H9 (cell line): ENCODE measurements at regions not wholly inside any gene's neighbourhood (a gene's known extent, or its start where the extent isn't known, plus 50 kb on each side); places are given as distances from the start of the nearest gene placed in this dataset.

Experiments
- DNase-seq: peaks from one replicate; pipeline ENCODE4 v3.0.0-alpha.2; 2017
- H2AFZ ChIP-seq: one replicate; pipeline ENCODE4 v1.6.1; 2013; ENCODE audit warnings: mild to moderate bottlenecking, low read length, control low read depth, moderate library complexity
- H2AK5ac ChIP-seq: 2 replicates; pipeline ENCODE4 v1.6.1; 2013; ENCODE audit warnings: low read length, control low read depth, mixed read lengths; ENCODE audit not compliant: insufficient read length
- H2BK120ac ChIP-seq: one replicate; pipeline ENCODE4 v1.6.1; 2013; ENCODE audit warnings: low read depth, mild to moderate bottlenecking, low read length, control low read depth, inconsistent platforms; ENCODE audit not compliant: poor library complexity, severe bottlenecking
- H2BK12ac ChIP-seq: 2 replicates; pipeline ENCODE4 v1.6.1; 2013; ENCODE audit warnings: low read length, control low read depth, mixed read lengths, low read depth; ENCODE audit not compliant: insufficient read length
- H2BK15ac ChIP-seq: 2 replicates; pipeline ENCODE4 v1.6.1; 2013; ENCODE audit warnings: low read depth, low read length, control low read depth
- H2BK20ac ChIP-seq: one replicate; pipeline ENCODE4 v1.6.1; 2013; ENCODE audit warnings: low read depth, mild to moderate bottlenecking, low read length, control low read depth, inconsistent platforms; ENCODE audit not compliant: poor library complexity, severe bottlenecking
- H2BK5ac ChIP-seq: 2 replicates; pipeline ENCODE4 v1.6.1; 2013; ENCODE audit warnings: low read length, control low read depth, mixed read lengths; ENCODE audit not compliant: insufficient read length
- H3K14ac ChIP-seq: 2 replicates; pipeline ENCODE4 v1.6.1; 2013; ENCODE audit warnings: low read length, control low read depth; ENCODE audit not compliant: insufficient read depth
- H3K18ac ChIP-seq: 2 replicates; pipeline ENCODE4 v1.6.1; 2013; ENCODE audit warnings: low read depth, mild to moderate bottlenecking, mixed read lengths, low read length, control low read depth; ENCODE audit not compliant: insufficient read length
- H3K23ac ChIP-seq: 2 replicates; pipeline ENCODE4 v1.6.1; 2013; ENCODE audit warnings: low read length, control low read depth, mixed read lengths, low read depth; ENCODE audit not compliant: insufficient read length
- H3K23me2 ChIP-seq: 2 replicates; pipeline ENCODE4 v1.6.1; 2013; ENCODE audit warnings: low read depth, mild to moderate bottlenecking, mixed read lengths, low read length, control low read depth; ENCODE audit not compliant: insufficient read length, poor library complexity, severe bottlenecking
- H3K27ac ChIP-seq: 2 replicates; pipeline ENCODE4 v1.5.1; 2013; ENCODE audit warnings: low read length, control low read depth, mixed read lengths, low read depth; ENCODE audit not compliant: insufficient read length
- H3K27me3 ChIP-seq: 2 replicates; pipeline ENCODE4 v1.6.1; 2013; ENCODE audit warnings: low read length, control low read depth, inconsistent platforms; ENCODE audit not compliant: insufficient read depth
- H3K4ac ChIP-seq: 2 replicates; pipeline ENCODE4 v1.6.1; 2013; ENCODE audit warnings: low read depth, mild to moderate bottlenecking, control low read depth, inconsistent platforms, low read length, moderate library complexity
- H3K4me1 ChIP-seq: 2 replicates; pipeline ENCODE4 v1.6.1; 2013; ENCODE audit warnings: low read length, control low read depth, inconsistent platforms; ENCODE audit not compliant: insufficient read depth
- H3K4me2 ChIP-seq: 2 replicates; pipeline ENCODE4 v1.6.1; 2013; ENCODE audit warnings: low read length, control low read depth, mixed read lengths; ENCODE audit not compliant: insufficient read length, insufficient read depth
- H3K56ac ChIP-seq: 2 replicates; pipeline ENCODE4 v1.6.1; 2013; ENCODE audit warnings: low read depth, mild to moderate bottlenecking, mixed read lengths, low read length, control low read depth; ENCODE audit not compliant: insufficient read length
- H3K79me1 ChIP-seq: 2 replicates; pipeline ENCODE4 v1.6.1; 2013; ENCODE audit warnings: low read depth, mild to moderate bottlenecking, moderate library complexity, low read length, control low read depth, inconsistent platforms; ENCODE audit not compliant: insufficient read depth, poor library complexity, severe bottlenecking
- H3K79me2 ChIP-seq: 2 replicates; pipeline ENCODE4 v1.6.1; 2013; ENCODE audit warnings: low read length, control low read depth, inconsistent platforms; ENCODE audit not compliant: insufficient read depth
- H3K9ac ChIP-seq: 2 replicates; pipeline ENCODE4 v1.6.1; 2013; ENCODE audit warnings: low read length, control low read depth, mixed read lengths; ENCODE audit not compliant: insufficient read length; ENCODE audit errors: extremely low read depth
- H3K9me3 ChIP-seq: one replicate; pipeline ENCODE4 v1.6.1; 2013; ENCODE audit warnings: low read depth, low read length, inconsistent platforms; ENCODE audit not compliant: control insufficient read depth
- H3T11ph ChIP-seq: one replicate; pipeline ENCODE4 v1.6.1; 2013; ENCODE audit warnings: mild to moderate bottlenecking, low read length, control low read depth, inconsistent platforms
- H4K20me1 ChIP-seq: one replicate; pipeline ENCODE4 v1.6.1; 2013; ENCODE audit not compliant: control insufficient read depth, insufficient read length, insufficient read depth
- H4K5ac ChIP-seq: 2 replicates; pipeline ENCODE4 v1.6.1; 2013; ENCODE audit warnings: low read depth, mild to moderate bottlenecking, mixed read lengths, low read length, control low read depth; ENCODE audit not compliant: insufficient read length
- H4K8ac ChIP-seq: replicated peaks from 2 replicates; pipeline ENCODE4 v1.6.1; 2013; ENCODE audit warnings: low read length, control low read depth, mixed read lengths, low read depth; ENCODE audit not compliant: insufficient read length
- H4K91ac ChIP-seq: 2 replicates; pipeline ENCODE4 v1.6.1; 2013; ENCODE audit warnings: low read depth, mild to moderate bottlenecking, moderate library complexity, mixed read lengths, low read length, control low read depth; ENCODE audit not compliant: insufficient read length
- H3K27ac Mint-ChIP-seq, 3 experiments: 2 replicates in 2 of 3; 3 replicates in 1 of 3; pipeline ENCODE4 v1.8.0; 2020 to 2021; ENCODE audit warnings: mixed read lengths in 3 of 3, mild to moderate bottlenecking in 1 of 3, moderate library complexity in 1 of 3
- H3K27me3 Mint-ChIP-seq: 2 replicates; pipeline ENCODE4 v1.8.0; 2021; ENCODE audit warnings: low read depth, mild to moderate bottlenecking, moderate library complexity, mixed read lengths
- H3K36me3 Mint-ChIP-seq, 3 experiments: 2 replicates in 2 of 3; 3 replicates in 1 of 3; pipeline ENCODE4 v1.8.0; 2020 to 2021; ENCODE audit warnings: low read depth in 3 of 3, mixed read lengths in 3 of 3; ENCODE audit not compliant: insufficient read depth in 1 of 3
- H3K4me1 Mint-ChIP-seq, 2 experiments: 2 replicates each; pipeline ENCODE4 v1.8.0; 2020; ENCODE audit warnings: mixed read lengths in 2 of 2
- H3K4me3 Mint-ChIP-seq, 2 experiments: 2 replicates in 1 of 2; 3 replicates in 1 of 2; pipeline ENCODE4 v1.8.0; 2020 to 2021; ENCODE audit warnings: mild to moderate bottlenecking in 2 of 2, mixed read lengths in 2 of 2, moderate library complexity in 1 of 2
- H3K9me3 Mint-ChIP-seq, 2 experiments: 2 replicates in 1 of 2; 3 replicates in 1 of 2; pipeline ENCODE4 v1.8.0; 2020; ENCODE audit warnings: mild to moderate bottlenecking in 2 of 2, mixed read lengths in 2 of 2, moderate library complexity in 1 of 2
- WGBS: extraction: QIAGEN DNeasy Blood & Tissue Kit; methylation state at CpG from one replicate; pipeline ENCODE4 v1.1.7; 2013; ENCODE audit warnings: missing lambda C conversion rate, low lambda C conversion rate, mixed read lengths; ENCODE audit not compliant: insufficient read length; ENCODE audit errors: extremely low coverage; 5-methylcytosine and 5-hydroxymethylcytosine counted together
- TF ChIP-seq, protein P1 (sequence below): fragments of 200-600 bp; sonication (generic); conservative IDR thresholded peaks from 3 replicates; pipeline ENCODE4 v1.8.0; 2021; ENCODE audit warnings: antibody characterized with exemption, mild to moderate bottlenecking

DNA sequence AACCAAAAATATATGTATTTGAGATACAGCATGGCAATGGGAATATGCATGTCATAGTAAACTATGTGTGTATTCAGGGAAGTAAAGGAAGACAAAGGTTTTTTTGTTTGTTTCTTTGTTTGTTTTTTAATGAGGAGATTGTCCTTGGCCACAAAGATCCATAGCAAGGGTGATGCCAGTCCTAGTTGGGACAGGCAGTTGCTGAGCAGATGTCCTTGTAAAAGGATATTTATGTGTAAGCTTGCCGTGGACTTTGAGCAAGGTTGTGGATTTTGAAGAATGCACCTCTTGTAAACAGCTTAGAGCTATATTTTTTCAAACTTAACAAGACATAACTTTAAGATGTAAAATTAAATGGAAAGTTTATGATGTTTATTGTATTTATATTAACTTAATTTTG, 69.9 kb upstream of the GABRE start:
- Histone ChIP-seq H3K23me2 (no peaks in the 10 kb centered on the region), H4K91ac (no peak overlapping the region), H3T11ph (no peak overlapping the region), H3K18ac (no peak overlapping the region), H3K56ac (no peak overlapping the region), H3K9me3 (peaks cover 10% of the 10 kb centered on the region), H3K23ac (no peak overlapping the region), H3K79me2 (no peaks in the 10 kb centered on the region), H2BK5ac (no peak overlapping the region), H2AK5ac (no peak overlapping the region), H4K8ac (no peak overlapping the region), H2BK120ac (no peak overlapping the region), H4K5ac (no peak overlapping the region), H2BK20ac (no peak overlapping the region), H3K4me2 (no peak overlapping the region), H3K27me3 (no peaks in the 10 kb centered on the region), H3K4me1 (no peaks in the 10 kb centered on the region), H3K14ac (no peak overlapping the region), H2AFZ (no peak overlapping the region), H3K9ac (no peak overlapping the region), H2BK12ac (no peak overlapping the region), H3K27ac (no peak overlapping the region), H2BK15ac (no peak overlapping the region), H4K20me1 (no peaks in the 10 kb centered on the region), H3K79me1 (no peaks in the 10 kb centered on the region), H3K4ac (no peak overlapping the region)
- H3K4me1 Mint-ChIP-seq, result peaks cover 0 to 3% of the 10 kb centered on the region in 2 experiments; a peak in 1 of 4 replicates
- TF ChIP-seq, protein P1, sequence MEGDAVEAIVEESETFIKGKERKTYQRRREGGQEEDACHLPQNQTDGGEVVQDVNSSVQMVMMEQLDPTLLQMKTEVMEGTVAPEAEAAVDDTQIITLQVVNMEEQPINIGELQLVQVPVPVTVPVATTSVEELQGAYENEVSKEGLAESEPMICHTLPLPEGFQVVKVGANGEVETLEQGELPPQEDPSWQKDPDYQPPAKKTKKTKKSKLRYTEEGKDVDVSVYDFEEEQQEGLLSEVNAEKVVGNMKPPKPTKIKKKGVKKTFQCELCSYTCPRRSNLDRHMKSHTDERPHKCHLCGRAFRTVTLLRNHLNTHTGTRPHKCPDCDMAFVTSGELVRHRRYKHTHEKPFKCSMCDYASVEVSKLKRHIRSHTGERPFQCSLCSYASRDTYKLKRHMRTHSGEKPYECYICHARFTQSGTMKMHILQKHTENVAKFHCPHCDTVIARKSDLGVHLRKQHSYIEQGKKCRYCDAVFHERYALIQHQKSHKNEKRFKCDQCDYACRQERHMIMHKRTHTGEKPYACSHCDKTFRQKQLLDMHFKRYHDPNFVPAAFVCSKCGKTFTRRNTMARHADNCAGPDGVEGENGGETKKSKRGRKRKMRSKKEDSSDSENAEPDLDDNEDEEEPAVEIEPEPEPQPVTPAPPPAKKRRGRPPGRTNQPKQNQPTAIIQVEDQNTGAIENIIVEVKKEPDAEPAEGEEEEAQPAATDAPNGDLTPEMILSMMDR, result no peak
- peaks cover 53 to 58% of the 10 kb centered on the region in 2 experiments for H3K9me3 Mint-ChIP-seq
- no peak for DNase-seq
- no peak overlapping the region for H3K27ac Mint-ChIP-seq
- peaks cover 0 to 9% (median 8%) of the 10 kb centered on the region in 3 experiments; a peak in 4 of 7 replicates for H3K36me3 Mint-ChIP-seq
- H3K4me3 Mint-ChIP-seq, result no peak overlapping the region
- H3K27me3 Mint-ChIP-seq, result peaks cover 2% of the 10 kb centered on the region
- no CpG with 5 or more reads among the region's 1 CpG for WGBS
